ENCODE measurements at regions not wholly inside any gene's neighbourhood (a gene's known extent, or its start where the extent isn't known, plus 50 kb on each side); places are given as distances from the start of the nearest gene placed in this dataset.
A peak's percentile ranks its signal among the peaks of the same experiment; 100 is the strongest.

DNA sequence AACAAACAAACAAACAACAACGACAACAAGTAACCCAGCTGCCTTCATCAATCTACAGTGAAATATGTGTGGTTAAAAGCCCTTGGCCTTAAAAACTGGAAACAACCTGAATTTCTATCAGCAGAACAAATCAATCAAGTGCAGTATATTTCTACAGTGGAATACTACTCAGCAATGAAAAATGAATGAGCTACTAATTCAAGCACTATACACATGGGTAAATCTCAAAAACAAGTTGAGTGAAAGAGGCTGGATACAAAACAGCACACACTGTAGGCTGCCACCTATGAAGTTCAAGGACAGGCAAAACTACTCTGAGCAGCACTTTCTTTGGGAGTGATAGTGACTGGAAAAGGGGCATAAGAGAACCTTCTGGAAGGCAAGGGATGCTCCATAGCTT is 395.5 kb upstream of the PROK2 start:
- TF ChIP-seq, protein P1, sequence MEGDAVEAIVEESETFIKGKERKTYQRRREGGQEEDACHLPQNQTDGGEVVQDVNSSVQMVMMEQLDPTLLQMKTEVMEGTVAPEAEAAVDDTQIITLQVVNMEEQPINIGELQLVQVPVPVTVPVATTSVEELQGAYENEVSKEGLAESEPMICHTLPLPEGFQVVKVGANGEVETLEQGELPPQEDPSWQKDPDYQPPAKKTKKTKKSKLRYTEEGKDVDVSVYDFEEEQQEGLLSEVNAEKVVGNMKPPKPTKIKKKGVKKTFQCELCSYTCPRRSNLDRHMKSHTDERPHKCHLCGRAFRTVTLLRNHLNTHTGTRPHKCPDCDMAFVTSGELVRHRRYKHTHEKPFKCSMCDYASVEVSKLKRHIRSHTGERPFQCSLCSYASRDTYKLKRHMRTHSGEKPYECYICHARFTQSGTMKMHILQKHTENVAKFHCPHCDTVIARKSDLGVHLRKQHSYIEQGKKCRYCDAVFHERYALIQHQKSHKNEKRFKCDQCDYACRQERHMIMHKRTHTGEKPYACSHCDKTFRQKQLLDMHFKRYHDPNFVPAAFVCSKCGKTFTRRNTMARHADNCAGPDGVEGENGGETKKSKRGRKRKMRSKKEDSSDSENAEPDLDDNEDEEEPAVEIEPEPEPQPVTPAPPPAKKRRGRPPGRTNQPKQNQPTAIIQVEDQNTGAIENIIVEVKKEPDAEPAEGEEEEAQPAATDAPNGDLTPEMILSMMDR (IDR thresholded peaks at IDR 0.05), result no peak
- intact Hi-C loops (cut with micrococcal nuclease), result no loop called here
- Histone ChIP-seq H2AFZ (ENCODE audit: insufficient read depth, low read depth, low read length, poor library complexity, severe bottlenecking) (no peak overlapping the region), H3K9me3 (replicated peaks in 1 of 2; ENCODE audit: control insufficient read depth in 1 of 2, insufficient read depth in 1 of 2, low read length in 2 of 2) (no peaks in the 10 kb centered on the region), H3K36me3 (replicated peaks in 1 of 2; ENCODE audit: control insufficient read depth in 1 of 2, insufficient read depth in 2 of 2, low read length in 2 of 2) (no peaks in the 10 kb centered on the region), H4K20me1 (ENCODE audit: insufficient read depth, low read length) (no peaks in the 10 kb centered on the region), H3K4me1 (ENCODE audit: control insufficient read depth in 1 of 2, insufficient read depth in 2 of 2, low read length in 2 of 2) (peaks cover 39 to 40% of the 10 kb centered on the region in 2 donors), H3K27ac (ENCODE audit: low read depth in 1 of 2, low read length in 2 of 2) (no peak overlapping the region), H3K9ac (ENCODE audit: insufficient read depth, low read length, poor library complexity, severe bottlenecking) (no peak overlapping the region), H3K27me3 (ENCODE audit: control insufficient read depth in 2 of 2, insufficient read depth in 2 of 2, low read length in 2 of 2) (peaks cover 10 to 16% of the 10 kb centered on the region in 2 donors), H3K4me2 (replicated peaks; ENCODE audit: extremely low read depth, low read length, poor library complexity, severe bottlenecking) (no peak overlapping the region), H3K79me2 (ENCODE audit: insufficient read depth, low read length) (no peaks in the 10 kb centered on the region), H3K4me3 (replicated peaks in 1 of 3; ENCODE audit: low read depth in 2 of 3, low read length in 3 of 3) (no peak overlapping the region)
- DNase-seq, result no peak
- Mint-ChIP-seq H3K4me3 (no peak overlapping the region), H3K27me3 (ENCODE audit: low read depth in 3 of 3) (peaks cover 29 to 30% (median 29%) of the 10 kb centered on the region in 3 donors), H3K4me1 (peaks cover 45% of the 10 kb centered on the region), H3K9me3 (peaks cover 0 to 8% (median 2%) of the 10 kb centered on the region in 7 donors), H3K36me3 (no peaks in the 10 kb centered on the region), H3K27ac (no peak overlapping the region)
- no CpG with 5 or more reads among the region's 1 CpG for WGBS (ENCODE audit: insufficient coverage)

DNA sequence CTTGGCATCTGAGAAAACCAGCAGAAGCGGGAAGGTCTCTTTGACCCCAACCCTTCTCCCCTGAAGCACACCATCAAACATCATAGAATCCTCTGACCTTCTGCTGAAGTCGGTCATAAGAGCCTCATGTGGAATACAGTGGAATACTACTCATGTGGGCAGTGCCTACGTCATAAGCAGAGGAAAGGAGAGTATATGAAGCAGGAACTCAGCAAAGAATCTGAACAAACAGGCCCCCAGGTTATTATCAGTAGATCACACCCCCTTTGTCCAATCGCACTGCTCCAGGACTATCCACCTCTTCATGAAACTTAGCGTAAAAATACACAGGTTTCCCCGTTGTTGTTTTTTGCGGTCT is 394.1 kb upstream of the PROK2 start:
- Histone ChIP-seq H3K27me3 (ENCODE audit: control insufficient read depth in 2 of 2, insufficient read depth in 2 of 2, low read length in 2 of 2) (peaks cover 10 to 16% of the 10 kb centered on the region in 2 donors), H3K36me3 (replicated peaks in 1 of 2; ENCODE audit: control insufficient read depth in 1 of 2, insufficient read depth in 2 of 2, low read length in 2 of 2) (no peaks in the 10 kb centered on the region), H3K4me2 (replicated peaks; ENCODE audit: extremely low read depth, low read length, poor library complexity, severe bottlenecking) (no peak overlapping the region), H3K9me3 (replicated peaks in 1 of 2; ENCODE audit: control insufficient read depth in 1 of 2, insufficient read depth in 1 of 2, low read length in 2 of 2) (no peaks in the 10 kb centered on the region), H3K27ac (ENCODE audit: low read depth in 1 of 2, low read length in 2 of 2) (no peak overlapping the region), H2AFZ (ENCODE audit: insufficient read depth, low read depth, low read length, poor library complexity, severe bottlenecking) (no peak overlapping the region), H3K9ac (ENCODE audit: insufficient read depth, low read length, poor library complexity, severe bottlenecking) (no peak overlapping the region), H3K79me2 (ENCODE audit: insufficient read depth, low read length) (no peaks in the 10 kb centered on the region), H3K4me3 (replicated peaks in 1 of 3; ENCODE audit: low read depth in 2 of 3, low read length in 3 of 3) (no peak overlapping the region), H4K20me1 (ENCODE audit: insufficient read depth, low read length) (no peaks in the 10 kb centered on the region), H3K4me1 (ENCODE audit: control insufficient read depth in 1 of 2, insufficient read depth in 2 of 2, low read length in 2 of 2) (peaks cover 42 to 46% of the 10 kb centered on the region in 2 donors)
- Mint-ChIP-seq H3K9me3 (peaks cover 0 to 8% (median 2%) of the 10 kb centered on the region in 7 donors), H3K27me3 (ENCODE audit: low read depth in 3 of 3) (peaks cover 34 to 37% (median 35%) of the 10 kb centered on the region in 3 donors), H3K27ac (no peak overlapping the region), H3K4me3 (peak overlapping the region in 1 of 2 donors; percentile 46), H3K36me3 (no peaks in the 10 kb centered on the region), H3K4me1 (peaks cover 54% of the 10 kb centered on the region)
- WGBS (ENCODE audit: insufficient coverage), result no CpG with 5 or more reads among the region's 7 CpGs
- DNase-seq, result no peak
- intact Hi-C loops (cut with micrococcal nuclease), result no loop called here
- TF ChIP-seq, protein P1 (IDR thresholded peaks at IDR 0.05), result no peak
